Thoracic aorta (tissue), 2 donors: ENCODE measurements at regions not wholly inside any gene's neighbourhood (a gene's known extent, or its start where the extent isn't known, plus 50 kb on each side); places are given as distances from the start of the nearest gene placed in this dataset.

Experiments
- ATAC-seq: fragments of 150-250 bp; one replicate; pipeline ENCODE4 v1.8.0; 2017; ENCODE audit warnings: low read depth; ENCODE audit not compliant: insufficient number of reproducible peaks, low FRiP score
- DNase-seq: peaks from one replicate; pipeline ENCODE4 v3.0.0-alpha.2; 2020; ENCODE audit warnings: low spot score
- H3K27ac ChIP-seq, 2 donors: fragments of 200-600 bp; sonication (generic); 1 replicate in 1 of 2; 2 replicates in 1 of 2; pipeline ENCODE4 v1.5.1; 2016; ENCODE audit warnings: mild to moderate bottlenecking in 2 of 2, moderate library complexity in 2 of 2
- H3K27me3 ChIP-seq: fragments of 200-600 bp; sonication (generic); replicated peaks from 2 replicates; pipeline ENCODE4 v1.6.0; 2016; ENCODE audit warnings: mild to moderate bottlenecking; ENCODE audit not compliant: insufficient read depth
- H3K36me3 ChIP-seq: fragments of 200-600 bp; sonication (generic); one replicate; pipeline ENCODE4 v1.5.1; 2016
- H3K4me1 ChIP-seq, 2 donors: fragments of 200-600 bp; sonication (generic); 1 replicate in 1 of 2; 2 replicates in 1 of 2; pipeline versions ENCODE4 v1.5.1 to v1.6.0; 2016; ENCODE audit warnings: low read depth in 2 of 2, mild to moderate bottlenecking in 1 of 2; ENCODE audit not compliant: control insufficient read depth in 1 of 2
- H3K4me3 ChIP-seq: fragments of 200-600 bp; sonication (generic); 2 replicates; pipeline ENCODE4 v1.5.1; 2016; ENCODE audit warnings: mild to moderate bottlenecking
- H3K9me3 ChIP-seq: fragments of 200-600 bp; sonication (generic); 2 replicates; pipeline ENCODE4 v1.5.1; 2016
- TF ChIP-seq, protein P1 (sequence below): fragments of 200-600 bp; sonication (generic); IDR thresholded peaks from one replicate; pipeline ENCODE4 v1.5.1; 2019; ENCODE audit warnings: antibody characterized with exemption

DNA sequence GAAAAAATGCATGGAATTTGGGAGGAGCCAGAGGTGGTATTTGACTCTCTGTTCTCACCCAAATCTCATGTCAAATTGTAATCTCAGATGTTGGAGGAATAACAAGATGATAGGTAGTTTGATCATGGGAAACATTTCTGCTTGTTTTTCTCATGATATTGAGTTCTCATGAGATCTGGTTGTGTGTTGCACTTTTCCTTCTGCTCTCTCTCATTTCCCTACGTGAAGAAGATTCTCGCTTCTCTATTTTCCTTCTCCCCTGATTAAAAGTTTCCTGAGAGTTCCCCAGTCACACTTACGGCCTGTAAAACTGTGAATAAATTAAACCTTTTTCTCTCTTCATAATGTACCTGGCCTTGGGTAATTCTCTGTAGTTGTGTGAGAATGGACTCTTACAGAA lies 222.2 kb upstream of the RBMY1B start:
- no peaks in the 10 kb centered on the region for H3K4me1 ChIP-seq

DNA sequence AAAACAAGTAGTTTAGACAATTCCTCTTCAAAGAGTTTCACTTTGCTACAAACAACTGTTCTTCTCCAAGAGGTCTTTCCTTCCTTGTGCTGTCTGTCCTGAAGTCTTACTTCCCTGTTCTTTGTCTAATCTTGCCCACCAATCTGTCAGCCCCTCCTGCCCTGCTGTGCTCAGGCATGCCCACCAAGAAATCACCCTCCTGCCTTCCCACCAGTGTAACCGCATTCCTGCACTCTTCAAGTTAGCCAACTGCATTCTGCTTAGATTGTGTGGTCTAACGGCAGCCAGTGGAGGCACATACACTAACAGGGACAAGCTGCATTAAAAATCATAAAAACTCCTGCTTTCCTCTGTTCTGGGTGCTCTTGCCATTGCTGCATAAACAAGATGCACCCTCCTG lies 215.9 kb upstream of the RBMY1B start:
- no peak overlapping the region for H3K27ac ChIP-seq
- ATAC-seq: no peak
- no peaks in the 10 kb centered on the region for H3K9me3 ChIP-seq
- H3K4me1 ChIP-seq: no peaks in the 10 kb centered on the region
- no peak for DNase-seq
- H3K4me3 ChIP-seq: no peak overlapping the region
- TF ChIP-seq, protein P1, sequence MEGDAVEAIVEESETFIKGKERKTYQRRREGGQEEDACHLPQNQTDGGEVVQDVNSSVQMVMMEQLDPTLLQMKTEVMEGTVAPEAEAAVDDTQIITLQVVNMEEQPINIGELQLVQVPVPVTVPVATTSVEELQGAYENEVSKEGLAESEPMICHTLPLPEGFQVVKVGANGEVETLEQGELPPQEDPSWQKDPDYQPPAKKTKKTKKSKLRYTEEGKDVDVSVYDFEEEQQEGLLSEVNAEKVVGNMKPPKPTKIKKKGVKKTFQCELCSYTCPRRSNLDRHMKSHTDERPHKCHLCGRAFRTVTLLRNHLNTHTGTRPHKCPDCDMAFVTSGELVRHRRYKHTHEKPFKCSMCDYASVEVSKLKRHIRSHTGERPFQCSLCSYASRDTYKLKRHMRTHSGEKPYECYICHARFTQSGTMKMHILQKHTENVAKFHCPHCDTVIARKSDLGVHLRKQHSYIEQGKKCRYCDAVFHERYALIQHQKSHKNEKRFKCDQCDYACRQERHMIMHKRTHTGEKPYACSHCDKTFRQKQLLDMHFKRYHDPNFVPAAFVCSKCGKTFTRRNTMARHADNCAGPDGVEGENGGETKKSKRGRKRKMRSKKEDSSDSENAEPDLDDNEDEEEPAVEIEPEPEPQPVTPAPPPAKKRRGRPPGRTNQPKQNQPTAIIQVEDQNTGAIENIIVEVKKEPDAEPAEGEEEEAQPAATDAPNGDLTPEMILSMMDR: no peak
- no peaks in the 10 kb centered on the region for H3K27me3 ChIP-seq
- no peaks in the 10 kb centered on the region for H3K36me3 ChIP-seq

More for the DNA sequence above, 222.2 kb upstream of the RBMY1B start:
- Histone ChIP-seq H3K4me3 (no peak overlapping the region), H3K9me3 (no peaks in the 10 kb centered on the region), H3K27ac (no peak overlapping the region), H3K36me3 (no peaks in the 10 kb centered on the region), H3K27me3 (no peaks in the 10 kb centered on the region)
- ATAC-seq (no peak), DNase-seq (no peak)
- TF ChIP-seq, protein P1: no peak

DNA sequence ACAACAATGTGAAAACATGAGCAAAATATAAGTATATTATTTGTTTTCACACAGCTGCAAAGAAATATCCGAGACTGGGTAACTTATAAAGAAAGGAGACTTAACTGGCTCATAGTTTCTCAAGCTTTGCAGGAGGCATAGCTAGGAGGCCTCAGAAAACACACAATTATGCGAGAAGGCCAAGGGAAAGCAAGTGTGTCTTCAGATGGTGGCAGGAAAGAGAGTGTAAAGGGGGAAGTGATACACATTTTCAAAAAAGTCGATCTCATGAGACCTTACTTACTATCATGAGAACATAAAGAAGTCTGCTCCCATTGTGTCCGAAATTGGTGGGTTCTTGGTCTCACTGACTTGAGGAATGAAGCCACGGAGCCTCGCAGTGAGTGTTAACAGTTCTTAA lies 208.9 kb upstream of the RBMY1B start:
- Histone ChIP-seq H3K4me3 (no peak overlapping the region), H3K27me3 (no peaks in the 10 kb centered on the region), H3K9me3 (no peaks in the 10 kb centered on the region), H3K27ac (no peak overlapping the region), H3K36me3 (no peaks in the 10 kb centered on the region), H3K4me1 (no peaks in the 10 kb centered on the region)
- ATAC-seq (no peak), DNase-seq (no peak)
- TF ChIP-seq, protein P1: no peak

DNA sequence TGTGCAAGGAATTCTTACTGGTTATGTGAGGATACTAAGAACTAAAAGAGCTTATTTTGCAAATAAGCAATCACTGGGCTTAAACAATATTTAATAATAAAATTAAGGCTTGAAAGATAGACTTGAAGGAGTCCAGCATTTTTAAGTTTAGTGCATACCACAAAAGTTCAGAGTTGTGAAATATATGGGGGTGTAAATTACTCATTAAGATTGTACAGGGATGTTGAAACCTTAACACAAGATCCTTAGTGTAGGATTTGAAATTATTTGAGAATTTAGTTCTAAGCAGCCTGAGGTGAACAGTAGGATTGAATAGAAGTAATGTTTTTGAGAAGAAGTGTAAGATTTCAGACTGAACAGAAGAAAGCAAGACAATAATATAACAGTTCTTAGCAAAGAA lies 195.8 kb upstream of the RBMY1B start:
- no peak for DNase-seq
- Histone ChIP-seq H3K36me3 (no peaks in the 10 kb centered on the region), H3K9me3 (no peaks in the 10 kb centered on the region), H3K4me1 (no peaks in the 10 kb centered on the region), H3K27me3 (no peaks in the 10 kb centered on the region), H3K27ac (no peak overlapping the region), H3K4me3 (no peak overlapping the region)
- ATAC-seq: no peak
- TF ChIP-seq, protein P1: no peak
